HCT116 (cell line): ENCODE measurements at regions not wholly inside any gene's neighbourhood (a gene's known extent, or its start where the extent isn't known, plus 50 kb on each side); places are given as distances from the start of the nearest gene placed in this dataset.

Source experiments
- CEBPB ChIP-seq: IDR thresholded peaks from 2 replicates; pipeline ENCODE4 v1.6.1; 2012; ENCODE audit warnings: low read depth
- EZH2 ChIP-seq: fragments of 200-600 bp; sonication (generic); IDR thresholded peaks from 2 replicates; pipeline ENCODE4 v1.6.1; 2017; ENCODE audit warnings: antibody characterized with exemption, mixed run types
- POLR2A ChIP-seq: IDR thresholded peaks from 2 replicates; pipeline ENCODE4 v1.7.0; 2011; ENCODE audit warnings: borderline replicate concordance; ENCODE audit not compliant: insufficient read depth, insufficient read length; ENCODE audit errors: extremely low read depth
- POLR2AphosphoS5 ChIP-seq: IDR thresholded peaks from 2 replicates; pipeline ENCODE4 v1.6.1; 2011; ENCODE audit warnings: mild to moderate bottlenecking, low read depth, low read length, moderate library complexity
- SIN3A ChIP-seq: IDR thresholded peaks from 2 replicates; pipeline ENCODE4 v1.6.1; 2012; ENCODE audit warnings: low read depth
- SRF ChIP-seq: IDR thresholded peaks from 2 replicates; pipeline ENCODE4 v1.6.1; 2012; ENCODE audit warnings: low read depth
- ZNF274 ChIP-seq: fragments of 200-500 bp; sonication (Bioruptor generic); IDR thresholded peaks from 2 replicates; pipeline ENCODE4 v1.6.1; 2014; ENCODE audit warnings: mild to moderate bottlenecking, low read depth, low read length, inconsistent platforms
- TF ChIP-seq, protein P1 (sequence below): IDR thresholded peaks from 2 replicates; pipeline ENCODE4 v1.6.1; 2012
- TF ChIP-seq, protein P2 (sequence below): IDR thresholded peaks from 2 replicates; pipeline ENCODE4 v1.6.1; 2012; ENCODE audit warnings: low read depth

- TF ChIP-seq SRF (no peak), SIN3A (no peak), POLR2A (no peak), EZH2 (no peak), ZNF274 (no peak), POLR2AphosphoS5 (no peak), CEBPB (no peak)
- TF ChIP-seq, protein P1, sequence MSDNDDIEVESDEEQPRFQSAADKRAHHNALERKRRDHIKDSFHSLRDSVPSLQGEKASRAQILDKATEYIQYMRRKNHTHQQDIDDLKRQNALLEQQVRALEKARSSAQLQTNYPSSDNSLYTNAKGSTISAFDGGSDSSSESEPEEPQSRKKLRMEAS, result no peak
- TF ChIP-seq, protein P2, sequence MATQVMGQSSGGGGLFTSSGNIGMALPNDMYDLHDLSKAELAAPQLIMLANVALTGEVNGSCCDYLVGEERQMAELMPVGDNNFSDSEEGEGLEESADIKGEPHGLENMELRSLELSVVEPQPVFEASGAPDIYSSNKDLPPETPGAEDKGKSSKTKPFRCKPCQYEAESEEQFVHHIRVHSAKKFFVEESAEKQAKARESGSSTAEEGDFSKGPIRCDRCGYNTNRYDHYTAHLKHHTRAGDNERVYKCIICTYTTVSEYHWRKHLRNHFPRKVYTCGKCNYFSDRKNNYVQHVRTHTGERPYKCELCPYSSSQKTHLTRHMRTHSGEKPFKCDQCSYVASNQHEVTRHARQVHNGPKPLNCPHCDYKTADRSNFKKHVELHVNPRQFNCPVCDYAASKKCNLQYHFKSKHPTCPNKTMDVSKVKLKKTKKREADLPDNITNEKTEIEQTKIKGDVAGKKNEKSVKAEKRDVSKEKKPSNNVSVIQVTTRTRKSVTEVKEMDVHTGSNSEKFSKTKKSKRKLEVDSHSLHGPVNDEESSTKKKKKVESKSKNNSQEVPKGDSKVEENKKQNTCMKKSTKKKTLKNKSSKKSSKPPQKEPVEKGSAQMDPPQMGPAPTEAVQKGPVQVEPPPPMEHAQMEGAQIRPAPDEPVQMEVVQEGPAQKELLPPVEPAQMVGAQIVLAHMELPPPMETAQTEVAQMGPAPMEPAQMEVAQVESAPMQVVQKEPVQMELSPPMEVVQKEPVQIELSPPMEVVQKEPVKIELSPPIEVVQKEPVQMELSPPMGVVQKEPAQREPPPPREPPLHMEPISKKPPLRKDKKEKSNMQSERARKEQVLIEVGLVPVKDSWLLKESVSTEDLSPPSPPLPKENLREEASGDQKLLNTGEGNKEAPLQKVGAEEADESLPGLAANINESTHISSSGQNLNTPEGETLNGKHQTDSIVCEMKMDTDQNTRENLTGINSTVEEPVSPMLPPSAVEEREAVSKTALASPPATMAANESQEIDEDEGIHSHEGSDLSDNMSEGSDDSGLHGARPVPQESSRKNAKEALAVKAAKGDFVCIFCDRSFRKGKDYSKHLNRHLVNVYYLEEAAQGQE, result no peak
Observed at GRCh38 chr1:220943319-220943996, 64.2 kb downstream of the HLX start.
